HG02840 (cell line): ENCODE measurements at regions not wholly inside any gene's neighbourhood (a gene's known extent, or its start where the extent isn't known, plus 50 kb on each side); places are given as distances from the start of the nearest gene placed in this dataset.

Experiments used
- ATAC-seq: cut with Tn5 transposase; IDR thresholded peaks from one replicate; pipeline ENCODE4 v1.9.1; 2021; ENCODE audit warnings: mild to moderate bottlenecking, moderate library complexity, moderate number of reproducible peaks; ENCODE audit not compliant: unreplicated experiment, low FRiP score

DNA sequence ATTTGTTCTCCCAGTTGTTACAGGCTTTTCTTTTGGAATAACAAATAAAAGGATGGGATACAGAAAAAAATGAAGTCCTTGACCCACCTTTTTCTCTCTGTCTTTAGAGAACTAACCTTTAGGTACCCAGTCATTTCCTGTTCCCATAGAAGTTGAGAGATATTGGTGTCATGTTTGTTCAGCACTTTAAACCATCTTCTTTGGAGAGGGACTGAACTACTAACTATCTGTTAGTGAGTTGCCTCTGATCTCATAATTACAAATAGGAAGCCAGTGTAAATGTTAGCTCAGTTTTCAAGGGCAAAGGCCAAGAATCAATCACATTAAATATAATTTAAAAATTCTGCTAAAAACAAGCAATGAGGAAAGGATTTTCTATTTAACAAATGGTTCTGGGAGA lies 72.9 kb upstream of the DCBLD2 start:
- ATAC-seq, result no peak

DNA sequence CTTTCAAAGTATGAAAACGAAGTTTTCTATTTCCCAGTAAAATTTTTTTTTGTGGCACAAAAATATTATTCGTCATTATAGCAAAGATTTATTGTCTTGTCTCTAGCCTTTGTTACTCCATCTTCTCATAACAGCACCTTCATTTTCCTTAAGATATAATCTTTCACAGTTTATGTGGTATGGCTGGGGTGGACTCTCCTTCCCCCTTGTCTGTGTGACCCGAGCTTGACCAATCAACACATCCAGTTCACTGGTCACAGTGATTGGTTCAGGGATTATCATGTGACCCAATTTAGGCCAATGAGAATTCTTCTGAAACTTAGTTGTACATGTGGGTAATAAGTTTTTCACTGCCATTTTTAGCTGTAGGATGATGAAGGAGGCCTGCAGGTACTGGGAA lies 71.2 kb upstream of the DCBLD2 start:
- ATAC-seq, result no peak

DNA sequence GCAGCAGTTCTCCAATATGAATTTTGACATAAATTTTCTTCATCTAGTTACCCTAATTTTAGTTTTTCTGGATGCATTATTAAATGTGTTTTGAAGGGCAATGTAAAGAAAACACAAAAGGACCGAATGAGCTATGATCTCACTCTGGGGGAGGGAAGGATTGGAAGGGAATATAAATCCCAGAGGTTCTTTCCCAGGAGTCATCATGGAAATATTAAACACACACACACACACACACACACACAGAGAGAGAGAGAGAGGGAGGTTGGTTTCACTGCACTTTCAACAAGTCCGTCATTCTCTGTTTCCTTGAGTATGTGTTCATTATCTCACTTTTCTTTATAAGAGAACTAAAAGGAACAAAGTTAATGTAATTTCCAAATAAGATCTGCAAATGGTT lies 70.7 kb upstream of the DCBLD2 start:
- ATAC-seq, result no peak

DNA sequence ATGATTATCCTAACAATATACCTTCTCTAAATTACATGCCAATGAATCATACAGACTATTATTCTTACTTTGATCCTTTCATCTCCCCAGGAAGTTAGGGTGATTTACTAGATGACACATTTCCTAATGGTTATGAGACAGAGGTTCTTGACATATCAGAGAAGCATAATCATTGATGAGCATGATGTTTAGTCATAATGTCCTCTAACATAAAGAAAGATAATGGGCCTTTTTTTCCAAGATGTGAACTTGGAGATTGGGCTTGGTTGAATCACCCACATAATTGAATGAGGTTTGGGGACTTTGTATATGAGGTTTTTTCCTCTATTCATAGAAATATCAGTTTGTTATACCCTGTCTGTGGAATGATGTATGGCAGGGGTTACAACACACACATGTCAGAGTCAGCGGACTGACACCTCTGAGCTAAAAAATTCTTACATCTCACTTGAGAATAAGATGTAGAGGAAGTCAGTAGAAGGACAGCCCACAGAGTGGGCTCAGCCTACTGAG lies 69.7 kb upstream of the DCBLD2 start:
- no peak for ATAC-seq

DNA sequence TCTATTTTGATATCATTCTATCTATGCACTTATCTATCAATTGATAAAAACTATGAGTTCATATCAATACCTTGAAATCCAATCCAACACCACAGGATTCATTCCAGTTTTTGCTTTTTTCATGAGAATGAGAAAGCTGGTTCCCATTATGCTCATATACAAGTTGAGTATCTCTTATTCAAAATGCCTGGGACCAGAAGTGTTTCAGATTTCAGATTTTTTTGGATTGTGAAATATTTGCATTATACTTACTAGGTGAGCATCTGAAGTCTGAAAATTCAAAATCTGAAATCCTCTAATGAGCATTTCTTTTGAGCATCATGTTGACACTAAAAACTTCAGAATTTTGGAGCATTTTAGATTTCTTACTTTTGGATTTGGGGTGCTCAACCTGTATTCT lies 67.8 kb upstream of the DCBLD2 start:
- no peak for ATAC-seq

DNA sequence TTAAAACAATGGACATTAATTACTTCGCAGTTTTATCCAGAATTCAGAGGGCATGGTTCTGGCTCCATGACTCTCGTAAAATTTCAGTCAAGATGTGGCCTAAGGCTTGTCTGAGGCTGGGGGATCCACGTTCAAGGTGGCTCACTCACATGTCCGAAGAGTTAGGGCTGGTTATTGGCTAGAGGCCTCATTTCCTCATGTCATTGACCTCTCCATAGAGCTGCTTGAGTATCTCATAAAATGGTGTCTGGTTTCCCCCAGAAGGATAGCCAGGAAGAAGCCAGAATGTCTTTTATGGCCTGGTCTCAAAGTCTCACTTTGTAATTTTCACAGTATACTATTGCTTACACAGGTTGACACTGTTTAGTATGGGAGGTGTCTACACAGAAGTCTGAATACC lies 67.3 kb upstream of the DCBLD2 start:
- ATAC-seq, result no peak

DNA sequence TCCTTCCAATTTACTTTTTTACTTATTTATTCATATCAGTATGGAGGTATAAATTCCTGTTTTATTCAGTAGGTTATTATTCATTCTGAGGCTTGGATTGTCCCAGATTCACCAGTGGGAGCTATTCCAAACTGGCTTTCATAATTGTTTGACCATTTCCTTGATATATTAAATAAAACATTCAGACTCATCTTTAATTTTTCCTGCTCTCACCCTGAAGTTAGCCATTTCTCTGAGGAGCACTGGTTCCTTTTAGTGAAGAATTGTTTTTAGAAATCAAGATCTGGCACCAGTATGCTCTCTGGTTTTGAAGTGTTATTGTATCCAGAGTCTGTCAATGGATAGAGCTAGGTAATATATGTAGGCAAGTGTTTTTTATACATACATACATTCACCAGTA lies 66.9 kb upstream of the DCBLD2 start:
- ATAC-seq, result no peak

DNA sequence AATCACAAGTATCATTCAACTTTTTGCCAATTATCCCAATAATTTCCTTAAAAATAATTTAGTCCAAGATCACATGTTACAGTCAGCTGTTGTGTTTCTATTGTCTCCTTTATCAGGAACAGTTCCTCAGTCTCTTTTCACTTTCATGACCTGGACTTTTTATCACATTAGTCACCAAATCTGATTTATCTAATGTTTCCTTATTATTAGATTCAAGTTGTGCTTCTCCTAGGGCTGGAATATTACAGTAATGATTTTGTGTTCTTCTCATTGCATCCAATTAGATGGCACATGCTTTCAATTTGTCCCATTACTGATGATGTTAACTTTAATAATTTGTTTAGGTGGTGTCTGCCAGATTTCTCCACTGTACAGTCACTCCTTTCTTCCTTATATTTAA lies 66.3 kb upstream of the DCBLD2 start:
- ATAC-seq, result no peak

DNA sequence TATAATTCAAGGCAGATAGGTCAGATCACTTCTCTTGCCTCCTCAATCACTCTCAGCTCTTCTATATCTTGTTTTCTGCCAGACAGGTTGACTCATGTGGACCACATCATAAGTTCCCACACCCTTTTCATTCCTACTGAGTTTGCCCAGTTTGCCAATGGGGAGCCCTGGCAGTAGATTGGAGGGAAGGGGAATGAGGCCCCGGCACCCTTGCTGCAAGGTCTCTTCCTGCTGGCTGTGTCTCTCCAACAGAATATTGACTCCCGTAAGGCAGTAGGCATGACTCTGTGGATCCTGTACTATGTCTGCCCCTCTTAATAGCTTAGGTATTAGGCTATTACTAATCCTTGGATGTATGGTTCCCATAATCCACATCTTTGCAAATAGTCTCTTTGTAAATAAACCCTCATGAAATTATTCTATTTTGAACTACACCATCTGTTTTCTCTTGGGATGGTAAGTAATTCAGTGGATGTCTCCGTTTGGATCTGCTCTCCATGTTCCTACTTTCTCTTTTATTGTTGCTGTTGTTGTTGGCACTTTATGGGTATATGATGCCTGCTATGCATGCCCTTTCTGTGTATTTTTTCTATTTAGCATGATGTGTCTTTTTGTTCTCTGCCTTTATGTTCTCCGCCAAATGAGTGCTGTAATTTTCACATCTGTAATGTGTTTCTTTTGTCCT lies 65.5 kb upstream of the DCBLD2 start:
- ATAC-seq, result no peak

DNA sequence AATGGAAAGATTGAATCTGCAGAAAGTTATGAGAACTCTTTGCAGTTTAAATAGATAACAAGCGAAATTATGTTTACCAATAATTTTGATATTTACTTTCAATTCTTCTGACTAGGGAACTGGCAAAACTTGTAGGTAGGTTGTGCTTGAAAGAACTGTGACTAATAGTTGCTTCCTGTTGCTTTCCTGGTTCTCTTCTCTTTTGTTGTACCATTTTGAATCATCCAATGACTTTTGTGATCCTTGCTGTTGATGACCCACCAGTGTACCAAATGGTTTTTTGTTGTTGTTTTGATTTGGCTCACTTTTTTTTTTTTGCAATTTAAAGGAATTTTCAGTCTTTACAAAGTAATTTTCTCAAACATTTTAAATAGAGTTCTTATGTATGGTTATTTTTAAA lies 64.9 kb upstream of the DCBLD2 start:
- no peak for ATAC-seq

DNA sequence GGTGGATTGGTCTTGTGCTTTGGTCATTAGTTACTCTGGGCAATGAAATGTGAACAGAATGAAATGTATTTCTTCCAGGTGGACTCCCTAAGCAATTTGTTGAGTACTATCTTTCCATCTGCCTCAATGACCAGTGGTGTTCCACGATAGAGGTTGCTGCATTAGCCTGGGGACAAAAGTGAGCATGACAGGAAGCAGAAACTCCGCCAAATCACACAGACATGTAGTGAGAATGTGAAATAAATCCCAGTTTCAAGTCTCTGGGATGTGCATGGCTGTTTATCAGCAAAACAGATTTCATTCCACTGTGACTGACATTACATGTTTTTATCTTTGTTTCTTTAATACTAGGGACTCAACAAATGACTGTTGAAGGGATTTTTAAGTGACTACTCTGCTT lies 63.3 kb upstream of the DCBLD2 start:
- no peak for ATAC-seq

DNA sequence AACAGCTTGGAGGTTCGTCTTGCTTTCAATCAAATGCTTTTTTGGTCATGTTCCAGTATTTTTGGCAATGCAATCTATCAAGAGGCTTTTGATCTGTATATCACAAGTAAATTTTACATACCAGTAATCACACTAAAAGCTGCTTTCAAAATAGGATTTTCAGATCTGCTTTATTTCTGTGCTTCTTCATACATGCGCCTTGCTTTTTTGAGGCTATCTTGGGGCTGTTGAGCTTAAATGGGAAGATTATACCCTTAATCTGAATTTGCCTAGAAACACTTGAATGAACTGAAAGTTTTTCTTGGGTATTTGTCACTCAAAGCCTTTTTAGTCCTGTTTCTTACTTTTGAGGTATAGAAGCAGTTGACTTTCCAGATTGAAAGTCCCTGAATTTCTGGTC lies 62.1 kb upstream of the DCBLD2 start:
- no peak for ATAC-seq

DNA sequence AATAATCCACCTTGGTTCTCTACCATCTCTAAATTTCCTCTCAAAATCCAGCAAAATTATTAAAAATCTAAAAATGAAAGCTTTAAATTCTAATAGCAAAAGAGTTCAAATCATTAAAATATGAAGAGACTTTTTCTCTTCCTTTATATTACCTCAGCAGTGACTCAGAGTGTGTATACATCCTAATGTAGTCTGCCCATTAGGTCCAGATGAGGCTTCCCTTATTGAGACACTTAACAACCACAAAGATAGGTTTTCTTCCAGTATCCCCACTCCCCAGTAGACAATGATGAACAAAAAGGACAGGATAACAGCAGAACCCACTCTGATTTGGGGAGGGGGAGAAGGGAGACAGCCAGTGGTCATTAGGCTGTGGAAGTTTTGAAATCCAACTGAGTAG lies 61.5 kb upstream of the DCBLD2 start:
- no peak for ATAC-seq

DNA sequence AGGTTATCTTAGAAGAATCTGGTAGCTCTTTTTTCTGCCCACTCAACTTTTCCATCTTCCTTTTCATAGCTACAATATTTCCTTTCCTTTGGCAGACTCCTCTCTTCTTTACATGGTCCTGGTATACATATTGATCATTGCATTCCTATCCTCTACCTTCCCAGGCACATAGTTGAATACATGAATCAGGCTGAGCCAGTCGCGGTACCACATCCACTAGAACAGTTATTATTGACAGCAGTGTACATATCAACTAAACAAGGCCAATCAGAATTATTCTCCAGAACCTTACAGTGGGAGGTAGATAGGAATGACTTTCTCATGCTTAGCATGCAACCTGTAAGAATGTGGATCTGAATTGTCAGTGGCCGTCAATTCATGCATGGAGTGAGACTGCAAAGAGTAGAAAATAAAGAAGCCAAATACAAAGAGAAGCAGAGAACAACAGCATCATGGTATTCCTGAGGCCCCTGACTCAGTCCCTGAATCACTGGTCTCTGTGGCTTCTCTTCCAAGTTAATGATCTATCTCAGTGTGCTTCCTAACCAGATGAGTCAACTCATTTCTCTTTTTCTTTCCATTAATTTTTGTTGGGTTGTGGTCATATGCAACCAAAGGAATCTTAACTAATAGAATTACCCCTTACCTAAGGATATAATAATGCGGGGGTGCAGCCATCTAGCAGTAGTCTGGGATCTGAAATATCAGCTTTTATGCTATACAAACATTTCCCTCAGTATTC lies 60.9 kb upstream of the DCBLD2 start:
- ATAC-seq, result no peak

DNA sequence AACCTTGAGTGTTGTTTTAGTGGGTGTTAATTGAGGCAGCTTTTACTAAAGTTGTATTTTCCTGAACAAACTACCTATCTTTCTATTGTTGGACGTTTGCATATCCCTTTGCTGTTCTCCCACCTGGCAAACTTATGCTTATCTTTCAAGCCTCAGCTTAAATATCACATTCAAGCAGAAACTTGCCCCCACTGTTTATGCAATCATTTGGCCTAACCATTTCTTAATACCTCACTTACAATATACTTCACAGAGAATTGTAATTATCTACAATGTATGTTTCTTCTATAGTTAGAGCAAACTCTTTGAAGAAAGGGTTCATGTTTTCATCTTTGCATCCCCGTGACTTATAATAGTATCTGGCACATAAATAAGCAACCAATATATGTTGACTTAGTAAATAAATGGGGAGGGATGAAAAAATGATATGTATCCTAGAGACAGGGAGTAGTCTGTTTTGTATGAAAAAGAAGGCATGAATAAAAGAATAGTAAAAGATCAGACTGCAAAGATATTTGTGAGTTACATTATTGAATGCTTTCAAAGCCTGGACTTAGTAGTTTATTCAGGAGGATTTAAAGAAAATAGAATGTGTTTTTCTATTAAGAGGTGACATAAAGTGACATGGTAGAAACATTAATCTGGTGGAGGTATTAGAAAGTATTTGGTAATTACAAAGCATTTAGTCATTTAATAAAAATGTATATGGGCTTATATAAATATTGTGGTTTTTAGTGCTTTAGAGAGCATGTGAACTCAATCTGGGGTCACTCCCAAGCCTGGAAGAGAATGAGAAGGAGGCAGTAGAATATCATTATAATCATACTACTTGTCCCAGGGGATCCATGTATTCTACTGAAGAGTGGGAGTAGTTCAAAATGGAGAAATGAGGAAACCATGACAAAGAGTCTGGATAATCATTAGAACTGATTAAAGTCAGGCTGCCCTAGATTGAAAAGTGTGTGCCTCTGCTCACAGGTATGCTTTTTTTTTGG lies 60.0 kb upstream of the DCBLD2 start:
- no peak for ATAC-seq

DNA sequence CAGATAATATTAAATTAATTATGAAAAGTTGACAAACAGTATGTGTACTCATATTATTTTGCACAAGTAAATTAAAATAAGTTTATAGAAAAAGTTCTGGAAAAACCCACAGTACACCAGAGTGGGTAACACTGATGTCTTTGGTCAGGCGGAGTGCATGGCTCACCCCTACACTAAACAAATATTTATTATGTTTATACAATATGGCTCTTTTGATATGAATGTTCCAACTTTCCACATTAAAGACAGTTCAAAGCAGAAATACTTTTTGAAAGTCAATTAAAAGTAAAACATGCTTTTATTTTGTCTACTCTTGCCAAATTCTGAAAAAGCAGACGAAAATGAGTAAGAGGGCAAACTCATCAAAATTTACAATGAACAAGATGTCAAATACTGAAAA lies 56.2 kb upstream of the DCBLD2 start:
- ATAC-seq, result no peak

DNA sequence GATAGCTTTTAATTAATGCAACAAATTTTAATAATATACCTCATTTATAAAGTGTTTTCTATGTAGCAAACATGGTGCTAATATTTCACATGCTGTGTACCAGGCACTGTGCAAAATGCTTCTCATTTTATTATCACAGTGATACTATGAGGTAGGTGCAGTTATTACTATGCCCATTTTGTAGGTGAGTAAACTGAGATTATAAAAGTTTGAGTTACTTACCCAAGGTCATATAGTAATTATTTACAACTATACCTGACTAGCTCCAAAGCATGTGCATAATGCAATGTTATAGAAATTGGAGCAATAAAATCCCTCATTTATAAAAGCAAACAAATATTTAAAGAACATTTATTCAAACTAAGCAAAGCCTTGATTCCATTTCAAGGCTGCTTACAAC lies 54.5 kb upstream of the DCBLD2 start:
- ATAC-seq, result no peak

DNA sequence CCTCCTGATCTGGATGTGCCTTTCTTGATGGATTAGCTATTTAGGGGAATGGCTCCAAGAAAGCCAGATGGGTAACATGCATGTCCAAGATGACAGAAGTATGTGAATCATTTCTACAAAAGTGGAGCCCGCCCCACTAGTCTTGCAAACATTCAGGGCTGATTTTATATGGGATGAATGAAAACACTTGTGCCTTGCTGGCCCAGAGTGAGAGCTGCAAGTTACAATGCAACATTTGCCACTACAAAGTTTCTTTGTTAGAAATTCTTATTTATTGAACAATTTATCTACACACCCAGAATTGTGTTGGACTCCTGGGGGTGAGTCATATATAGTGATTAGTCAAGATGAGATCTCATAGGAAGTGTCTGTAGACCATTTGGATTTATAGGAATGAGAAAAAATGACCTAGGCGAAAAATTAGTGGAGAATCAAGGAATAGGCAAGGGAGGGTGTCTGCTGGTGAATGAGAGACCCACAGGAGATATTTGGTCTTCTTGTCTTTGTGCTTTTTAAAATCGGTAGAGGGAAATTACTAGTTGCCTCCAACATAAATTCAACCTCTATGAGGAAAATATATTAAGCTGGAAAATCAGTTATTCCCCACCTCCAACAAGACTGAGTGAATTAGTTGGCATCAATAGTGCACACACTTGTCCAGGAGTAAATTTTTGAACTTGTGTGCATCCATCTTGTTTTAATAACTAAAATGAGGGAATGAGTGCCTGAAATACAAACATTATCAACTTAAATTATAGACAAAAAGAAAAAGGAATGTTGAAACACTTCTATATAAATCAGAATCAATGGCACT lies 53.5 kb upstream of the DCBLD2 start:
- no peak for ATAC-seq

DNA sequence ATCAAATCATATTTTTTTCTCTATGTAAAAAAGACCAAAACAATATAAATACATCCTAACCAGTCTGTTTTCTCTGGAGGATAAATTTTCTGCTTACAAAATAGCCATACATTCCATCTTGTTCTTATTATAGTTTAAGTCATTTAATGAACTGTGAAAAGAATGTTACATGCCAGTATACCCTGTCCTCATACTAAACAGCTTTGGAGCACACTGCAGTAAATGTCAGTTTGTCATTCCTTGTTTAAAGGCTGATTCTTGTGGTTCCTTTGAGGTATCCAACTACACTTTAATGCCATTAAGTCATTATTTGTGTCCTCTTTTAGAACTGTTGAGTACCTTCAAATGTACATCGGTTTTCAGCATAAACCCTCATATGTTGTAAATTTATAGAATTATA lies 52.7 kb upstream of the DCBLD2 start:
- no peak for ATAC-seq

DNA sequence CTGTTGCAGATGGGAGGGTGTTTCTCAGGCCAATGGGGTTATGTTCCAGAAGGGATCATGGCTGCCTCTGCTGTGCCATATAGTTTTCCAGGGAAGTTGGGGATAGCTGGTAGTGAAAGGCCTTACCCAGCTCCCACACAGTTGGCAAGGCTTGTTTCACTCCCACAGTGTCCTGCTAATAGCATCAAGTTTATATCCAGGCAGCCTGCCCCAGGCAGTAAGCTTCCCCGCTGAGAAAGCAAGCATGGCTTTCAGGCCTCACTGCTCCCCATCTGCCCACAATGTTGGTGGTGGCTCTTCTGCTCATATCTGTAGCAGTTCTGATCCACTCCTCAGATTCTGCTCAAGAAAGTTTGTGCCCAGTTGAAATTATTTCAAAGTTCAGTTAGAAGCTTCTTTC lies 50.9 kb upstream of the DCBLD2 start:
- no peak for ATAC-seq
